ENCODE measurements at regions not wholly inside any gene's neighbourhood (a gene's known extent, or its start where the extent isn't known, plus 50 kb on each side); places are given as distances from the start of the nearest gene placed in this dataset.

- no peaks in the 10 kb centered on the region for H3K9me3 ChIP-seq (ENCODE audit: control extremely low read depth in 1 of 5, control insufficient read depth in 4 of 5, insufficient read depth in 2 of 5, low read depth in 1 of 5, low read length in 4 of 5)
- no peak overlapping the region for H3K27ac ChIP-seq (ENCODE audit: insufficient read depth in 1 of 2, low read depth in 1 of 2, low read length in 2 of 2, poor library complexity in 1 of 2, severe bottlenecking in 2 of 2)
- no peaks in the 10 kb centered on the region for H3K36me3 ChIP-seq (ENCODE audit: control insufficient read depth in 4 of 4, insufficient read depth in 4 of 4, low read length in 3 of 4)
- WGBS (ENCODE audit: insufficient coverage): 65% methylated on average over 5 of the region's 13 CpGs
- H3K4me1 ChIP-seq (ENCODE audit: control extremely low read depth in 1 of 4, control insufficient read depth in 4 of 4, insufficient read depth in 4 of 4, low read length in 3 of 4): peaks cover 0 to 14% (median 6%) of the 10 kb centered on the region in 4 experiments
- H3K4me3 ChIP-seq (ENCODE audit: control insufficient read depth in 1 of 7, extremely low read depth in 1 of 7, insufficient read depth in 4 of 7, low read depth in 2 of 7, low read length in 6 of 7): no peak overlapping the region
- CTCF ChIA-PET: no interaction called here
- DNase-seq: peak in 2 of 3 donors; percentile 23 to 49
- POLR2A ChIA-PET: interaction anchor here (0.6 kb wide), 1 partner anchor 57 kb away, joined by 5 read pairs; no protein-coding TSS in a partner anchor
- peaks cover 0 to 7% (median 0%) of the 10 kb centered on the region in 5 experiments for H3K27me3 ChIP-seq (replicated peaks in 2 of 5; ENCODE audit: control insufficient read depth in 4 of 5, insufficient read depth in 5 of 5, low read length in 4 of 5)
These were observed 74.2 kb downstream of the GLI2 start for GRCh38 chr2:120809609-120810440.

- Histone ChIP-seq H3K36me3 (ENCODE audit: control insufficient read depth in 4 of 4, insufficient read depth in 4 of 4, low read length in 3 of 4) (no peaks in the 10 kb centered on the region), H3K9me3 (ENCODE audit: control extremely low read depth in 1 of 5, control insufficient read depth in 4 of 5, insufficient read depth in 2 of 5, low read depth in 1 of 5, low read length in 4 of 5) (no peaks in the 10 kb centered on the region), H3K27ac (ENCODE audit: insufficient read depth in 1 of 2, low read depth in 1 of 2, low read length in 2 of 2, poor library complexity in 1 of 2, severe bottlenecking in 2 of 2) (no peak overlapping the region), H3K27me3 (replicated peaks in 2 of 5; ENCODE audit: control insufficient read depth in 4 of 5, insufficient read depth in 5 of 5, low read length in 4 of 5) (peaks cover 0 to 7% (median 0%) of the 10 kb centered on the region in 5 experiments), H3K4me1 (ENCODE audit: control extremely low read depth in 1 of 4, control insufficient read depth in 4 of 4, insufficient read depth in 4 of 4, low read length in 3 of 4) (peaks cover 0 to 14% (median 6%) of the 10 kb centered on the region in 4 experiments), H3K4me3 (ENCODE audit: control insufficient read depth in 1 of 7, extremely low read depth in 1 of 7, insufficient read depth in 4 of 7, low read depth in 2 of 7, low read length in 6 of 7) (no peak overlapping the region)
- 100% methylated on average over 10 of the region's 10 CpGs for WGBS (ENCODE audit: insufficient coverage)
- DNase-seq: no peak
- ChIA-PET CTCF (no interaction called here), POLR2A (interaction anchor here (0.6 kb wide), 1 partner anchor 58 kb away, joined by 5 read pairs; no protein-coding TSS in a partner anchor)
These were observed 75.0 kb downstream of the GLI2 start for GRCh38 chr2:120810639-120811038.

- no peak overlapping the region for H3K4me3 ChIP-seq (ENCODE audit: control insufficient read depth in 1 of 7, extremely low read depth in 1 of 7, insufficient read depth in 4 of 7, low read depth in 2 of 7, low read length in 6 of 7)
- no peaks in the 10 kb centered on the region for H3K9me3 ChIP-seq (ENCODE audit: control extremely low read depth in 1 of 5, control insufficient read depth in 4 of 5, insufficient read depth in 2 of 5, low read depth in 1 of 5, low read length in 4 of 5)
- no peak overlapping the region for H3K27ac ChIP-seq (ENCODE audit: insufficient read depth in 1 of 2, low read depth in 1 of 2, low read length in 2 of 2, poor library complexity in 1 of 2, severe bottlenecking in 2 of 2)
- peaks cover 0 to 7% (median 0%) of the 10 kb centered on the region in 5 experiments for H3K27me3 ChIP-seq (replicated peaks in 2 of 5; ENCODE audit: control insufficient read depth in 4 of 5, insufficient read depth in 5 of 5, low read length in 4 of 5)
- ChIA-PET CTCF (no interaction called here), POLR2A (no interaction called here)
- no peak for DNase-seq
- no peaks in the 10 kb centered on the region for H3K36me3 ChIP-seq (ENCODE audit: control insufficient read depth in 4 of 4, insufficient read depth in 4 of 4, low read length in 3 of 4)
- H3K4me1 ChIP-seq (ENCODE audit: control extremely low read depth in 1 of 4, control insufficient read depth in 4 of 4, insufficient read depth in 4 of 4, low read length in 3 of 4): peaks cover 0 to 14% (median 6%) of the 10 kb centered on the region in 4 experiments
- 95% methylated on average over 5 of the region's 9 CpGs for WGBS (ENCODE audit: insufficient coverage)
These were observed 77.2 kb downstream of the GLI2 start for GRCh38 chr2:120812866-120813265.

- Histone ChIP-seq H3K4me1 (ENCODE audit: control extremely low read depth in 1 of 4, control insufficient read depth in 4 of 4, insufficient read depth in 4 of 4, low read length in 3 of 4) (peaks cover 0 to 13% (median 6%) of the 10 kb centered on the region in 4 experiments), H3K36me3 (ENCODE audit: control insufficient read depth in 4 of 4, insufficient read depth in 4 of 4, low read length in 3 of 4) (no peaks in the 10 kb centered on the region), H3K27ac (ENCODE audit: insufficient read depth in 1 of 2, low read depth in 1 of 2, low read length in 2 of 2, poor library complexity in 1 of 2, severe bottlenecking in 2 of 2) (no peak overlapping the region), H3K27me3 (replicated peaks in 2 of 5; ENCODE audit: control insufficient read depth in 4 of 5, insufficient read depth in 5 of 5, low read length in 4 of 5) (peaks cover 0 to 7% (median 0%) of the 10 kb centered on the region in 5 experiments), H3K4me3 (ENCODE audit: control insufficient read depth in 1 of 7, extremely low read depth in 1 of 7, insufficient read depth in 4 of 7, low read depth in 2 of 7, low read length in 6 of 7) (no peak overlapping the region), H3K9me3 (ENCODE audit: control extremely low read depth in 1 of 5, control insufficient read depth in 4 of 5, insufficient read depth in 2 of 5, low read depth in 1 of 5, low read length in 4 of 5) (no peaks in the 10 kb centered on the region)
- DNase-seq: no peak
- WGBS (ENCODE audit: insufficient coverage): 97% methylated on average over 6 of the region's 6 CpGs
- ChIA-PET POLR2A (no interaction called here), CTCF (no interaction called here)
These were observed 78.7 kb downstream of the GLI2 start for GRCh38 chr2:120814352-120814751.

GRCh38 chr2:120815292-120815691 is 79.6 kb downstream of the GLI2 start:
- CTCF ChIA-PET: interaction anchor here (1.3 kb wide), 1 partner anchor 9 kb away, joined by 4 read pairs; no protein-coding TSS in a partner anchor

GRCh38 chr2:120817136-120817955 is 81.7 kb downstream of the GLI2 start:
- CTCF ChIA-PET: no interaction called here
- no peak overlapping the region for H3K4me3 ChIP-seq (ENCODE audit: control insufficient read depth in 1 of 7, extremely low read depth in 1 of 7, insufficient read depth in 4 of 7, low read depth in 2 of 7, low read length in 6 of 7)
- H3K36me3 ChIP-seq (ENCODE audit: control insufficient read depth in 4 of 4, insufficient read depth in 4 of 4, low read length in 3 of 4): no peaks in the 10 kb centered on the region
- WGBS (ENCODE audit: insufficient coverage): 99% methylated on average over 21 of the region's 25 CpGs
- POLR2A ChIA-PET: no interaction called here
- H3K9me3 ChIP-seq (ENCODE audit: control extremely low read depth in 1 of 5, control insufficient read depth in 4 of 5, insufficient read depth in 2 of 5, low read depth in 1 of 5, low read length in 4 of 5): no peaks in the 10 kb centered on the region
- DNase-seq: no peak
- H3K4me1 ChIP-seq (ENCODE audit: control extremely low read depth in 1 of 4, control insufficient read depth in 4 of 4, insufficient read depth in 4 of 4, low read length in 3 of 4): no peaks in the 10 kb centered on the region
- no peak overlapping the region for H3K27ac ChIP-seq (ENCODE audit: insufficient read depth in 1 of 2, low read depth in 1 of 2, low read length in 2 of 2, poor library complexity in 1 of 2, severe bottlenecking in 2 of 2)
- H3K27me3 ChIP-seq (replicated peaks in 2 of 5; ENCODE audit: control insufficient read depth in 4 of 5, insufficient read depth in 5 of 5, low read length in 4 of 5): peaks cover 0 to 12% (median 0%) of the 10 kb centered on the region in 5 experiments

More at GRCh38 chr2:120815292-120815691, 79.6 kb downstream of the GLI2 start:
- WGBS (ENCODE audit: insufficient coverage): 98% methylated on average over 11 of the region's 12 CpGs
- peaks cover 0 to 5% (median 0%) of the 10 kb centered on the region in 4 experiments for H3K4me1 ChIP-seq (ENCODE audit: control extremely low read depth in 1 of 4, control insufficient read depth in 4 of 4, insufficient read depth in 4 of 4, low read length in 3 of 4)
- no peaks in the 10 kb centered on the region for H3K36me3 ChIP-seq (ENCODE audit: control insufficient read depth in 4 of 4, insufficient read depth in 4 of 4, low read length in 3 of 4)
- no peak overlapping the region for H3K27ac ChIP-seq (ENCODE audit: insufficient read depth in 1 of 2, low read depth in 1 of 2, low read length in 2 of 2, poor library complexity in 1 of 2, severe bottlenecking in 2 of 2)
- POLR2A ChIA-PET: no interaction called here
- no peak overlapping the region for H3K4me3 ChIP-seq (ENCODE audit: control insufficient read depth in 1 of 7, extremely low read depth in 1 of 7, insufficient read depth in 4 of 7, low read depth in 2 of 7, low read length in 6 of 7)
- no peak for DNase-seq
- H3K9me3 ChIP-seq (ENCODE audit: control extremely low read depth in 1 of 5, control insufficient read depth in 4 of 5, insufficient read depth in 2 of 5, low read depth in 1 of 5, low read length in 4 of 5): no peaks in the 10 kb centered on the region
- peaks cover 0 to 7% (median 0%) of the 10 kb centered on the region in 5 experiments for H3K27me3 ChIP-seq (replicated peaks in 2 of 5; ENCODE audit: control insufficient read depth in 4 of 5, insufficient read depth in 5 of 5, low read length in 4 of 5)

- H3K36me3 ChIP-seq (ENCODE audit: control insufficient read depth in 4 of 4, insufficient read depth in 4 of 4, low read length in 3 of 4): no peaks in the 10 kb centered on the region
- no peaks in the 10 kb centered on the region for H3K4me1 ChIP-seq (ENCODE audit: control extremely low read depth in 1 of 4, control insufficient read depth in 4 of 4, insufficient read depth in 4 of 4, low read length in 3 of 4)
- ChIA-PET POLR2A (no interaction called here), CTCF (no interaction called here)
- no peaks in the 10 kb centered on the region for H3K9me3 ChIP-seq (ENCODE audit: control extremely low read depth in 1 of 5, control insufficient read depth in 4 of 5, insufficient read depth in 2 of 5, low read depth in 1 of 5, low read length in 4 of 5)
- no peak overlapping the region for H3K4me3 ChIP-seq (ENCODE audit: control insufficient read depth in 1 of 7, extremely low read depth in 1 of 7, insufficient read depth in 4 of 7, low read depth in 2 of 7, low read length in 6 of 7)
- peaks cover 0 to 12% (median 0%) of the 10 kb centered on the region in 5 experiments for H3K27me3 ChIP-seq (replicated peaks in 2 of 5; ENCODE audit: control insufficient read depth in 4 of 5, insufficient read depth in 5 of 5, low read length in 4 of 5)
- DNase-seq: no peak
- H3K27ac ChIP-seq (ENCODE audit: insufficient read depth in 1 of 2, low read depth in 1 of 2, low read length in 2 of 2, poor library complexity in 1 of 2, severe bottlenecking in 2 of 2): no peak overlapping the region
- 100% methylated on average over 1 of the region's 3 CpGs for WGBS (ENCODE audit: insufficient coverage)
These were observed 82.3 kb downstream of the GLI2 start for GRCh38 chr2:120817956-120818325.
